Osteocyte (in vitro differentiated cells): ENCODE measurements at regions not wholly inside any gene's neighbourhood (a gene's known extent, or its start where the extent isn't known, plus 50 kb on each side); places are given as distances from the start of the nearest gene placed in this dataset.

Source experiments
- DNase-seq: peaks from one replicate; pipeline ENCODE4 v3.0.0; 2021; ENCODE audit warnings: mixed read lengths; ENCODE audit not compliant: unreplicated experiment; ENCODE audit errors: extremely low spot score
- H3K27ac Mint-ChIP-seq: one replicate; pipeline ENCODE4 v1.8.0; 2021; ENCODE audit warnings: mild to moderate bottlenecking, mixed read lengths; ENCODE audit not compliant: unreplicated experiment
- H3K27me3 Mint-ChIP-seq: one replicate; pipeline ENCODE4 v1.8.0; 2021; ENCODE audit warnings: mixed read lengths; ENCODE audit not compliant: unreplicated experiment
- H3K36me3 Mint-ChIP-seq: one replicate; pipeline ENCODE4 v1.8.0; 2021; ENCODE audit warnings: mixed read lengths; ENCODE audit not compliant: unreplicated experiment
- H3K4me1 Mint-ChIP-seq: one replicate; pipeline ENCODE4 v1.8.0; 2021; ENCODE audit warnings: mixed read lengths; ENCODE audit not compliant: unreplicated experiment
- H3K4me3 Mint-ChIP-seq: one replicate; pipeline ENCODE4 v1.8.0; 2021; ENCODE audit warnings: mild to moderate bottlenecking, moderate library complexity, mixed read lengths; ENCODE audit not compliant: unreplicated experiment
- H3K9me3 Mint-ChIP-seq: one replicate; pipeline ENCODE4 v1.8.0; 2021; ENCODE audit warnings: mixed read lengths; ENCODE audit not compliant: unreplicated experiment
- TF ChIP-seq, protein P1 (sequence below): fragments of 200-600 bp; sonication (generic); IDR thresholded peaks from 2 replicates; pipeline ENCODE4 v1.5.0; 2021; ENCODE audit warnings: antibody characterized with exemption, mild to moderate bottlenecking, moderate library complexity

DNA sequence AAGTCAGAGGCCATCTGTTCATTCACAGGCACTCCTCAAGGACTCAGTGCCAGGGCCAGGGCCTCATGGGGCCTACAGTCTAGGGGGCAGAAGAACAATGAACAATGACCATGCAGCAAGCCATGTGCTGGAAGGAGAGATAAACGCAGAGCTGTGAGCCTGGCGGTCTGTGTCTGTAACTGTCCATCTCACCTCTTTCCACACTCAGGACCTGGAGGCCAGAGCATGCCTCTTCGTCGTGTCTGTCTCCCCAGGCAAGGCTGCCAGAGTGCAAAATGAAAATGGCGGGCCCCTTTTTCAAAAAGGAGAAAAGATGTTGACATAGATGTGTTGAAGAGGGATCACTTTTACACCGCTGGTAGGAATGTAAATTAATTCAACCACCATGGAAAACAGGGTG lies 78.5 kb downstream of the MSX1 start:
- Mint-ChIP-seq H3K27me3 (peaks cover 52% of the 10 kb centered on the region), H3K4me3 (no peak overlapping the region), H3K36me3 (no peaks in the 10 kb centered on the region), H3K9me3 (no peaks in the 10 kb centered on the region), H3K27ac (no peak overlapping the region), H3K4me1 (no peaks in the 10 kb centered on the region)
- TF ChIP-seq, protein P1, sequence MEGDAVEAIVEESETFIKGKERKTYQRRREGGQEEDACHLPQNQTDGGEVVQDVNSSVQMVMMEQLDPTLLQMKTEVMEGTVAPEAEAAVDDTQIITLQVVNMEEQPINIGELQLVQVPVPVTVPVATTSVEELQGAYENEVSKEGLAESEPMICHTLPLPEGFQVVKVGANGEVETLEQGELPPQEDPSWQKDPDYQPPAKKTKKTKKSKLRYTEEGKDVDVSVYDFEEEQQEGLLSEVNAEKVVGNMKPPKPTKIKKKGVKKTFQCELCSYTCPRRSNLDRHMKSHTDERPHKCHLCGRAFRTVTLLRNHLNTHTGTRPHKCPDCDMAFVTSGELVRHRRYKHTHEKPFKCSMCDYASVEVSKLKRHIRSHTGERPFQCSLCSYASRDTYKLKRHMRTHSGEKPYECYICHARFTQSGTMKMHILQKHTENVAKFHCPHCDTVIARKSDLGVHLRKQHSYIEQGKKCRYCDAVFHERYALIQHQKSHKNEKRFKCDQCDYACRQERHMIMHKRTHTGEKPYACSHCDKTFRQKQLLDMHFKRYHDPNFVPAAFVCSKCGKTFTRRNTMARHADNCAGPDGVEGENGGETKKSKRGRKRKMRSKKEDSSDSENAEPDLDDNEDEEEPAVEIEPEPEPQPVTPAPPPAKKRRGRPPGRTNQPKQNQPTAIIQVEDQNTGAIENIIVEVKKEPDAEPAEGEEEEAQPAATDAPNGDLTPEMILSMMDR: no peak
- DNase-seq: no peak

- H3K27me3 Mint-ChIP-seq: peaks cover 59% of the 10 kb centered on the region
- no peak overlapping the region for H3K27ac Mint-ChIP-seq
- no peaks in the 10 kb centered on the region for H3K36me3 Mint-ChIP-seq
- TF ChIP-seq, protein P1: no peak
- H3K4me1 Mint-ChIP-seq: no peaks in the 10 kb centered on the region
- DNase-seq: no peak
- H3K9me3 Mint-ChIP-seq: no peaks in the 10 kb centered on the region
- no peak overlapping the region for H3K4me3 Mint-ChIP-seq
Observed at GRCh38 chr4:4941751-4942150, 77.5 kb downstream of the CYTL1 start.

GRCh38 chr4:4942658-4943057 lies 76.6 kb downstream of the CYTL1 start:
- Mint-ChIP-seq H3K4me1 (no peaks in the 10 kb centered on the region), H3K36me3 (no peaks in the 10 kb centered on the region), H3K9me3 (no peaks in the 10 kb centered on the region), H3K27ac (no peak overlapping the region), H3K27me3 (peaks cover 58% of the 10 kb centered on the region), H3K4me3 (no peak overlapping the region)
- DNase-seq: no peak
- TF ChIP-seq, protein P1: no peak

DNA sequence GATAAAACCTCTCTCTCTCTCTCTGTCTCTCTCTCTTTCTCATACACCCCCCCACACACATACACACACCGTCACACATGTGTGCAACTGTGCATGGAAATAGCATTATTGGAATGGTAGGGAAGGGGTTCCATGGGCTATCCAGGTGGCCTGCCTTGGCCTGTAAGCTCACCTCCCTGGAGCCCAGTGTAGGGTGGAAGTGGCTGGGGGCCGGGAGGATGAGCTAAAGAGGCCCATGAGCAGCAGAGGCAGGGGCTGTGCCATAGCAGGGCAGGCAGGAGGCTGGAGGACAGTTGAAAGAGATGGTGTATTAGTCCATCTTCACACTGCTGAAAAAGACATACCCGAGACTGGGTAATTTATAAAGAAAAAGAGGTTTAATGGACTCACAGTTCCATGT lies 74.2 kb downstream of the CYTL1 start:
- Mint-ChIP-seq H3K27ac (no peak overlapping the region), H3K36me3 (no peaks in the 10 kb centered on the region), H3K4me1 (no peaks in the 10 kb centered on the region), H3K4me3 (no peak overlapping the region), H3K27me3 (peaks cover 58% of the 10 kb centered on the region), H3K9me3 (no peaks in the 10 kb centered on the region)
- TF ChIP-seq, protein P1: no peak
- no peak for DNase-seq

DNA sequence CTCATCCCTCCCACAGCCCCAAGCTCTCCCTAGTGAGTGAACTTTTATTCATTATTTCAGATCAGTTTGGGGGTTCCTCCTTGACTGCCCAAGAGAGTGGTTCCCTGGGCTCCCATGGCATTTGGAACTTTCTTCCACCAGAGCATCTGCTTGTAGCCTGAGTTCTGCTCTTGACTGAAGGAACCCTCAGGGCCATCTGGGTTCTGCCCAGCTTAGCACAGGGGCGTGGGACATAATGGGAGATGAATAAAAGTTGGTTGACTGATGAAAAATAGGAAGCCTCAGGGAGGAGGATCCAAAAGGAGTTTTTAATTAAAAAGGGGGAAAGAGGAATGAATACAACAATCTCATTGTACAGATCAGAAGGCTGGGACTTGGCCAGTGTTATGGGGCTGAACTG lies 73.4 kb downstream of the CYTL1 start:
- no peak overlapping the region for H3K4me3 Mint-ChIP-seq
- H3K4me1 Mint-ChIP-seq: no peaks in the 10 kb centered on the region

More for the DNA sequence above, 73.4 kb downstream of the CYTL1 start:
- DNase-seq: no peak
- Mint-ChIP-seq H3K9me3 (no peaks in the 10 kb centered on the region), H3K36me3 (no peaks in the 10 kb centered on the region), H3K27ac (no peak overlapping the region), H3K27me3 (peaks cover 60% of the 10 kb centered on the region)
- TF ChIP-seq, protein P1: no peak
